Loucy (cell line): ENCODE measurements at regions not wholly inside any gene's neighbourhood (a gene's known extent, or its start where the extent isn't known, plus 50 kb on each side); places are given as distances from the start of the nearest gene placed in this dataset.

Experiments
- CTCF ChIP-seq: fragments of 200-600 bp; sonication (generic); conservative IDR thresholded peaks from 2 replicates; pipeline ENCODE4 v1.5.1; 2014; ENCODE audit warnings: mild to moderate bottlenecking, antibody characterized with exemption, low read length
- EZH2phosphoT487 ChIP-seq: fragments of 200-600 bp; IDR thresholded peaks from 2 replicates; pipeline ENCODE4 v1.6.1; 2018; ENCODE audit warnings: antibody characterized with exemption, mild to moderate bottlenecking, moderate library complexity, borderline replicate concordance

GRCh38 chr3:187798531-187799530, 53.6 kb upstream of the BCL6 start:
- no peak for TF ChIP-seq CTCF
- TF ChIP-seq EZH2phosphoT487 = no peak
